Vagina (tissue), 2 donors: ENCODE measurements at regions not wholly inside any gene's neighbourhood (a gene's known extent, or its start where the extent isn't known, plus 50 kb on each side); places are given as distances from the start of the nearest gene placed in this dataset.

Experiments used
- DNase-seq, 2 donors: peaks; one replicate each; pipeline ENCODE4 v3.0.0-alpha.2; 2017; ENCODE audit errors: extremely low spot score in 2 of 2
- H3K27ac ChIP-seq: fragments of 200-600 bp; sonication (generic); one replicate; pipeline ENCODE4 v1.5.1; 2019
- H3K27me3 ChIP-seq: fragments of 200-600 bp; sonication (generic); one replicate; pipeline ENCODE4 v1.5.1; 2019
- H3K36me3 ChIP-seq, 2 donors: fragments of 200-600 bp; sonication (generic); one replicate each; pipeline ENCODE4 v1.5.1; 2017 to 2019
- H3K4me1 ChIP-seq: fragments of 200-600 bp; sonication (generic); one replicate; pipeline ENCODE4 v1.5.1; 2019
- H3K4me3 ChIP-seq, 2 donors: fragments of 200-600 bp; sonication (generic); 1 replicate in 1 of 2; 2 replicates in 1 of 2; pipeline ENCODE4 v1.5.1; 2016 to 2019
- H3K9me3 ChIP-seq: fragments of 200-600 bp; sonication (generic); one replicate; pipeline ENCODE4 v1.5.1; 2019
- POLR2A ChIP-seq, 2 donors: fragments of 450-650 bp; IDR thresholded peaks; one replicate each; pipeline ENCODE4 v1.6.1; 2017; ENCODE audit warnings: antibody characterized with exemption in 2 of 2, mild to moderate bottlenecking in 2 of 2, moderate library complexity in 2 of 2
- POLR2AphosphoS5 ChIP-seq, 2 donors: sonication (generic); formaldehyde crosslinking; IDR thresholded peaks; one replicate each; pipeline ENCODE4 v1.9.0; 2017; ENCODE audit warnings: antibody characterized with exemption in 2 of 2, mild to moderate bottlenecking in 2 of 2, low read depth in 1 of 2; ENCODE audit not compliant: insufficient read depth in 1 of 2
- intact Hi-C: fragments of 100-400 bp; cut with DNase I; formaldehyde crosslinking; loops from one replicate; pipeline ENCODE4 v1.15.1; 2023
- TF ChIP-seq, protein P1 (sequence below), 3 experiments: fragments of 450-650 bp in 2 of 3; fragments of 200-600 bp in 1 of 3; sonication (generic) in 1 of 3; IDR thresholded peaks; one replicate each; pipeline ENCODE4 v1.5.1; 2017 to 2019; ENCODE audit warnings: antibody characterized with exemption in 3 of 3, mild to moderate bottlenecking in 2 of 3, moderate library complexity in 2 of 3

DNA sequence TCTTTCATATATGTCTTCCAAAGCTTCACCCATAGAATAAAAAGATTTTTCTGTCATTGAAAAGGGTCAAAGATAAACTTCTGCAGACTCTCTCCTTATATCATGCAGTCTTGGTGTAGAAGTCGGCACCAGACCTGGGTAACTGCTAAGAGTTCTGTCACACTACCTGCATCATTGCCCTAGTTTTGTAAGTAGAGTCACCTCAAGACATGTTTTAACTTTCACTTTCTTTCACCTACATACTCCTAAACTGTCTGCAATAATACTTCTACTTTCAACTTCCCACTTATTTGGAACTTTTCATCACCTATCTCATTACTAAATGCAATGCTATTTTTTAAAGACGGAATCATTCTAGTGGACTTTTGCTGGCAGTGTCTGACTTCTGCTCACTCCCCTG is 475.6 kb upstream of the VRK2 start:
- intact Hi-C loops, result no loop called here

DNA sequence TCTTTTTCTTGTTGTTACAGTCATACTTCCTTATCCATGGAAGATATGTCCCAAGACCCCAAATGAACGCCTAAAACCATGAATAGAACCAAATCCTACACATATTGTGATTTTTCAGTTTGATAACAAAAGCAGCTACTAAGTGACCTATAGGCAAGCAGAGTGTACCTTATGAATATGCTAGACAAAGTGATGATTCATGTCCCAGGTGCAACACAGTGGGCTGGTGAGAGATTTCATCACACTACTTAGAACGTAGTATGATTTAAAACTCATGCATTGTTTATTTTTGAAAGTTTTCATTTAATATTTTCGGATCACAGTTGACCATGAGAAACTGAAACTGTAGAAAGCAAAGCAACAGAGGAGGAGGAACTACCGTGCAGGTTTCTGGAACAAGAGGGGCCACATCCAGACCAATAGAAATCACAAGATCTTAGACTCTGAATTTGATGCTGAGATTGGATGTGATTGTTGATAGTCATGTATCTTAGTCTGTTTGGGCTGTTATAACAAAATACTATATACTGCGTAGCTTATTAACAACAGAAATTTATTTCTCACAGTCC is 470.8 kb upstream of the VRK2 start:
- no peak for TF ChIP-seq POLR2A (IDR thresholded peaks at IDR 0.05)
- no peak for TF ChIP-seq POLR2AphosphoS5 (IDR thresholded peaks at IDR 0.05; ENCODE audit: insufficient read depth in 1 of 2, low read depth in 1 of 2)
- TF ChIP-seq, protein P1, sequence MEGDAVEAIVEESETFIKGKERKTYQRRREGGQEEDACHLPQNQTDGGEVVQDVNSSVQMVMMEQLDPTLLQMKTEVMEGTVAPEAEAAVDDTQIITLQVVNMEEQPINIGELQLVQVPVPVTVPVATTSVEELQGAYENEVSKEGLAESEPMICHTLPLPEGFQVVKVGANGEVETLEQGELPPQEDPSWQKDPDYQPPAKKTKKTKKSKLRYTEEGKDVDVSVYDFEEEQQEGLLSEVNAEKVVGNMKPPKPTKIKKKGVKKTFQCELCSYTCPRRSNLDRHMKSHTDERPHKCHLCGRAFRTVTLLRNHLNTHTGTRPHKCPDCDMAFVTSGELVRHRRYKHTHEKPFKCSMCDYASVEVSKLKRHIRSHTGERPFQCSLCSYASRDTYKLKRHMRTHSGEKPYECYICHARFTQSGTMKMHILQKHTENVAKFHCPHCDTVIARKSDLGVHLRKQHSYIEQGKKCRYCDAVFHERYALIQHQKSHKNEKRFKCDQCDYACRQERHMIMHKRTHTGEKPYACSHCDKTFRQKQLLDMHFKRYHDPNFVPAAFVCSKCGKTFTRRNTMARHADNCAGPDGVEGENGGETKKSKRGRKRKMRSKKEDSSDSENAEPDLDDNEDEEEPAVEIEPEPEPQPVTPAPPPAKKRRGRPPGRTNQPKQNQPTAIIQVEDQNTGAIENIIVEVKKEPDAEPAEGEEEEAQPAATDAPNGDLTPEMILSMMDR (IDR thresholded peaks at IDR 0.05), result no peak
- Histone ChIP-seq H3K27me3 (no peaks in the 10 kb centered on the region), H3K4me3 (no peak overlapping the region), H3K27ac (no peak overlapping the region), H3K9me3 (no peaks in the 10 kb centered on the region), H3K4me1 (no peaks in the 10 kb centered on the region), H3K36me3 (no peaks in the 10 kb centered on the region)
- intact Hi-C loops, result no loop called here
- no peak for DNase-seq

More for the DNA sequence above, 475.6 kb upstream of the VRK2 start:
- Histone ChIP-seq H3K27ac (no peak overlapping the region), H3K36me3 (no peaks in the 10 kb centered on the region), H3K4me3 (no peak overlapping the region), H3K27me3 (no peaks in the 10 kb centered on the region), H3K4me1 (no peaks in the 10 kb centered on the region), H3K9me3 (no peaks in the 10 kb centered on the region)
- TF ChIP-seq POLR2AphosphoS5 (IDR thresholded peaks at IDR 0.05; ENCODE audit: insufficient read depth in 1 of 2, low read depth in 1 of 2), result no peak
- TF ChIP-seq, protein P1 (IDR thresholded peaks at IDR 0.05), result no peak
- TF ChIP-seq POLR2A (IDR thresholded peaks at IDR 0.05), result no peak
- no peak for DNase-seq

DNA sequence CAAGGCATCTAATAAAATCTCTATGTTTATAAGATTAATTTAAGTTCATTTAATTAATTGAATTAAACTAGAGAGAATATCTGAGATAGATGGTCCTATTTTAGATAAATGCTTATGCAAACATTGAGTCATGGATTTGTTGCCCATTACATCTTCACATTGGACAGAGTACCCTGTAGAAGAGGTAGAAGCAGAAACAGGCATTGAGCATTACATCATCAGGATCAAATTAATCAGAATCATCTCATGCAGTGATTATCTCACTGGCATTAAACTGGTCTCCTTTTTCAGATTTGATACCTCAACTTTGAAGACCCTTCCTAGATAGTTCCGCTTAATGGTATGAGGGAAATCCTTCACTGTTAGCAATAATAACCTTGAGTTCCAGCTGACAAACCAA is 469.6 kb upstream of the VRK2 start:
- Histone ChIP-seq H3K4me3 (no peak overlapping the region), H3K27me3 (no peaks in the 10 kb centered on the region), H3K36me3 (no peaks in the 10 kb centered on the region), H3K27ac (no peak overlapping the region), H3K4me1 (no peaks in the 10 kb centered on the region), H3K9me3 (no peaks in the 10 kb centered on the region)
- intact Hi-C loops, result no loop called here
- no peak for DNase-seq
- no peak for TF ChIP-seq POLR2AphosphoS5 (IDR thresholded peaks at IDR 0.05; ENCODE audit: insufficient read depth in 1 of 2, low read depth in 1 of 2)
- TF ChIP-seq POLR2A (IDR thresholded peaks at IDR 0.05), result no peak
- TF ChIP-seq, protein P1 (IDR thresholded peaks at IDR 0.05), result no peak

DNA sequence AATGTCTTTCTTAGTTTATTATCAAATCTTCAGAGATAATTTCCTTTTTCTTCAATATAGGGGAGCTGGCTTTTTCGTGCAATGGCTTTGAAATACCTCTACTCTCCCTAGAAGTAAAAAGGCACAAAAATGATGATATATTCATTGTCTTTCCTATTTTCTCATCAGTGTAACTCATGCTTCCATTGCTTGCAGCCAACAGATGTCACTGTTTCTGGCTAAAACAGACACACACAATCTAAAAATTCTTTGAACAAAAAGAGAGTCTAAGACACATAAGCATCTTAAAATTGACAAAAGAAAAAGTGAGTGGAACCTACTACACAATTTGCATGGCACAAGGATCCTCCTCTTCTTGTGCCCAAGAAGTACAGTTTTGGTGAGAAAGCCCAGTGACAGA is 448.7 kb upstream of the VRK2 start:
- no peak for TF ChIP-seq POLR2A (IDR thresholded peaks at IDR 0.05)
- TF ChIP-seq, protein P1 (IDR thresholded peaks at IDR 0.05), result no peak
- TF ChIP-seq POLR2AphosphoS5 (IDR thresholded peaks at IDR 0.05; ENCODE audit: insufficient read depth in 1 of 2, low read depth in 1 of 2), result no peak
- H3K4me3 ChIP-seq, result no peak overlapping the region
- intact Hi-C loops, result no loop called here
- no peaks in the 10 kb centered on the region for H3K4me1 ChIP-seq
- no peaks in the 10 kb centered on the region for H3K27me3 ChIP-seq
- no peak for DNase-seq
- no peaks in the 10 kb centered on the region for H3K9me3 ChIP-seq
- no peaks in the 10 kb centered on the region for H3K36me3 ChIP-seq
- H3K27ac ChIP-seq, result no peak overlapping the region

DNA sequence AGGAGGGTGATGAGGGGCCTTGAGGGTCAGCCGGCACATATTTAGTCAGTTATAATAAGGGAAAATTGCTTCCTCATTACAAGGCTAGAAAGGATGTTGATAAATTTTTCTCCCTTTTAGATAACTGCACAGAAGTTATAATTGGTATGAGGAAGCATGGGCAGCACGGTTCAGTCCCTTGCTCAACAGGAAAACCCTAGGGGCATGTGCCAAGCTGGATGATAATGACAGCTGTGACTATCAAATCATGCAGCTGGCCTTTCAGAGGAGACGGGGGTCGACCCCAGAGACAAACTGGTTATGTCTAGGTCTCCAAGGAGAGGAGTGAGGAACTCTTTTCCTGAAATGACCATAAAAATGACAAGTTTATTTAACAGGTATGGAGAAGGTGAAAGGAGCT is 448.1 kb upstream of the VRK2 start:
- Histone ChIP-seq H3K36me3 (no peaks in the 10 kb centered on the region), H3K27me3 (no peaks in the 10 kb centered on the region), H3K9me3 (no peaks in the 10 kb centered on the region), H3K27ac (no peak overlapping the region), H3K4me1 (no peaks in the 10 kb centered on the region), H3K4me3 (no peak overlapping the region)
- intact Hi-C loops, result no loop called here
- no peak for TF ChIP-seq POLR2A (IDR thresholded peaks at IDR 0.05)
- no peak for TF ChIP-seq POLR2AphosphoS5 (IDR thresholded peaks at IDR 0.05; ENCODE audit: insufficient read depth in 1 of 2, low read depth in 1 of 2)
- TF ChIP-seq, protein P1 (IDR thresholded peaks at IDR 0.05), result no peak
- DNase-seq, result no peak
